Kidney (tissue), 13 donors: ENCODE measurements at regions not wholly inside any gene's neighbourhood (a gene's known extent, or its start where the extent isn't known, plus 50 kb on each side); places are given as distances from the start of the nearest gene placed in this dataset.

ENCODE experiments used
- DNase-seq, 5 donors: peaks; one replicate each; pipeline ENCODE4 v3.0.0-alpha.2; 2013 to 2020
- FAIRE-seq: peaks from 2 replicates; lab custom pipeline; 2012; peaks lifted over from hg19 to GRCh38; lab: Jason Lieb, UNC
- H3K27ac ChIP-seq, 2 donors: one replicate each; pipeline ENCODE4 v1.7.0; 2013; ENCODE audit warnings: low read depth in 2 of 2, low read length in 2 of 2, inconsistent platforms in 1 of 2
- H3K27me3 ChIP-seq: one replicate; pipeline ENCODE4 v1.7.1; 2013; ENCODE audit warnings: low read length, inconsistent platforms; ENCODE audit not compliant: control insufficient read depth, insufficient read depth
- H3K36me3 ChIP-seq, 3 donors: one replicate each; pipeline versions ENCODE4 v1.7.0 to v1.7.1; 2013; ENCODE audit warnings: low read length in 3 of 3, control low read depth in 1 of 3, inconsistent platforms in 1 of 3; ENCODE audit not compliant: insufficient read depth in 3 of 3, control insufficient read depth in 2 of 3
- H3K4me1 ChIP-seq, 3 donors: one replicate each; pipeline versions ENCODE4 v1.7.0 to v1.7.1; 2013; ENCODE audit warnings: low read length in 3 of 3, inconsistent platforms in 1 of 3, low read depth in 1 of 3; ENCODE audit not compliant: control insufficient read depth in 2 of 3, insufficient read depth in 2 of 3
- H3K4me3 ChIP-seq, 3 donors: one replicate each; pipeline versions ENCODE4 v1.7.0 to v1.8.1; 2013; ENCODE audit warnings: low read length in 3 of 3, control low read depth in 1 of 3, inconsistent platforms in 1 of 3
- H3K9ac ChIP-seq, 3 donors: one replicate each; pipeline versions ENCODE4 v1.7.0 to v1.7.1; 2013; ENCODE audit warnings: low read length in 3 of 3, control low read depth in 1 of 3, inconsistent platforms in 1 of 3
- H3K9me3 ChIP-seq, 3 donors: one replicate each; pipeline versions ENCODE4 v1.7.0 to v1.7.1; 2013; ENCODE audit warnings: low read length in 3 of 3, control low read depth in 1 of 3, inconsistent platforms in 1 of 3; ENCODE audit not compliant: control insufficient read depth in 2 of 3, insufficient read depth in 1 of 3
- CTCF ChIP-seq: IDR thresholded peaks from 3 replicates; pipeline ENCODE4 v1.5.1; 2012; ENCODE audit warnings: mild to moderate bottlenecking, moderate library complexity, borderline replicate concordance; ENCODE audit not compliant: insufficient read depth; ENCODE audit errors: extremely low read depth
- intact Hi-C: fragments of 100-400 bp; cut with DNase I; formaldehyde crosslinking; loops from one replicate; pipeline ENCODE4 v1.11.1; 2022
- donor health status: control.
- donor health status: control.
- donor health status: control.
- donor health status: control.
- donor health status: control.
- donor health status: DM: yes; HTN: yes; CAD: no.
- donor health status: Normal renal cell carcinoma (clear cell type).

- no peaks in the 10 kb centered on the region for H3K9me3 ChIP-seq
- DNase-seq, result no peak
- no peaks in the 10 kb centered on the region for H3K36me3 ChIP-seq
- H3K4me3 ChIP-seq, result no peak overlapping the region
- no peaks in the 10 kb centered on the region for H3K27me3 ChIP-seq
- no peak for TF ChIP-seq CTCF
- no peak overlapping the region for H3K9ac ChIP-seq
- no peaks in the 10 kb centered on the region for H3K4me1 ChIP-seq
- FAIRE-seq, result no peak
- no peak overlapping the region for H3K27ac ChIP-seq
- intact Hi-C loops, result no loop called here
These were observed 77.5 kb upstream of the PDE7B start for GRCh38 chr6:135774006-135774405.

- H3K4me1 ChIP-seq, result no peaks in the 10 kb centered on the region
- H3K9ac ChIP-seq, result no peak overlapping the region
- DNase-seq, result no peak
- no peak for TF ChIP-seq CTCF
- no peaks in the 10 kb centered on the region for H3K36me3 ChIP-seq
- no peak overlapping the region for H3K27ac ChIP-seq
- intact Hi-C loops, result no loop called here
- H3K9me3 ChIP-seq, result no peaks in the 10 kb centered on the region
- no peaks in the 10 kb centered on the region for H3K27me3 ChIP-seq
- FAIRE-seq, result no peak
- no peak overlapping the region for H3K4me3 ChIP-seq
These were observed 72.3 kb upstream of the PDE7B start for GRCh38 chr6:135779213-135779612.

DNA sequence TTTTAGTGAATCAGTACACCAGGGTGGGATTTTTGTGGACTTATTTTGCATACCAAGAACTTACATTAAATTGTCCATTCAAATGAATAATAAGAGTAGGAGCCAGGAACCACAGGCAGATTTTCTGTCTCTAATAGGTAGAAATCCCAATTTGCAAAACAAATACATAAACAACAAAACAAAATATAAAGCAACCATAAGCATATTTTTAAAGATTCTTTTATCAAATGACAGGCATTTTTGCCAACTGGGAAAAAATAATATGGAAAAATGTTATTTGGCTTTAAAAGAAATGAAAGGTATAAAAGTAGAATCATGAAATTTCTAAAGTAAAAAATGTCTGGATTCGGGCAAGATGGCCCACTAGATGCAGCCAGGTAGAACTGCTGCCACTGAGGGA lies 71.2 kb upstream of the PDE7B start:
- no peak for TF ChIP-seq CTCF
- FAIRE-seq (no peak), DNase-seq (no peak)
- no peak overlapping the region for H3K9ac ChIP-seq
- H3K4me1 ChIP-seq, result no peaks in the 10 kb centered on the region
- H3K27ac ChIP-seq, result no peak overlapping the region
- H3K36me3 ChIP-seq, result no peaks in the 10 kb centered on the region
- H3K9me3 ChIP-seq, result no peaks in the 10 kb centered on the region
- no peaks in the 10 kb centered on the region for H3K27me3 ChIP-seq
- intact Hi-C loops, result no loop called here
- no peak overlapping the region for H3K4me3 ChIP-seq

GRCh38 chr6:135782546-135782945 lies 69.0 kb upstream of the PDE7B start:
- Histone ChIP-seq H3K36me3 (no peaks in the 10 kb centered on the region), H3K27ac (no peak overlapping the region), H3K9me3 (no peaks in the 10 kb centered on the region), H3K27me3 (no peaks in the 10 kb centered on the region), H3K4me1 (no peaks in the 10 kb centered on the region), H3K9ac (no peak overlapping the region), H3K4me3 (no peak overlapping the region)
- no peak for FAIRE-seq
- TF ChIP-seq CTCF, result no peak
- intact Hi-C loops, result no loop called here
- DNase-seq, result no peak
